Upper lobe of right lung (tissue), 1 donor: ENCODE measurements at regions not wholly inside any gene's neighbourhood (a gene's known extent, or its start where the extent isn't known, plus 50 kb on each side); places are given as distances from the start of the nearest gene placed in this dataset.

Experiments used
- ATAC-seq: fragments of 200-7000 bp; cut with Tn5 transposase; one replicate; pipeline ENCODE4 v1.9.1; 2020; ENCODE audit warnings: mild to moderate bottlenecking, moderate library complexity
- DNase-seq: peaks from one replicate; pipeline ENCODE4 v3.0.0-alpha.2; 2020
- H3K27ac ChIP-seq: fragments of 200-600 bp; one replicate; pipeline ENCODE4 v1.8.0; 2022
- H3K27me3 ChIP-seq: fragments of 200-600 bp; one replicate; pipeline ENCODE4 v1.8.0; 2022; ENCODE audit warnings: mild to moderate bottlenecking
- H3K36me3 ChIP-seq: fragments of 200-600 bp; one replicate; pipeline ENCODE4 v1.8.0; 2022
- H3K4me1 ChIP-seq: fragments of 200-600 bp; one replicate; pipeline ENCODE4 v1.8.0; 2022
- H3K4me3 ChIP-seq: fragments of 200-600 bp; one replicate; pipeline ENCODE4 v1.8.0; 2022; ENCODE audit warnings: mild to moderate bottlenecking
- H3K9me3 ChIP-seq: fragments of 200-600 bp; one replicate; pipeline ENCODE4 v1.8.0; 2022
- CTCF ChIP-seq: fragments of 200-600 bp; IDR thresholded peaks from one replicate; pipeline ENCODE4 v1.8.0; 2022; ENCODE audit warnings: antibody characterized with exemption
- intact Hi-C: fragments of 100-400 bp; cut with DNase I; formaldehyde crosslinking; loops from one replicate; pipeline ENCODE4 v1.11.0; 2022
- donor health status: DM: no; HTN: yes; CAD: no; lungs with severe emphysema.

GRCh38 chr5:4981608-4982007, 158.5 kb upstream of the ADAMTS16 start:
- no peak for ATAC-seq
- DNase-seq: no peak
- intact Hi-C loops: no loop called here
- Histone ChIP-seq H3K36me3 (no peaks in the 10 kb centered on the region), H3K4me1 (no peaks in the 10 kb centered on the region), H3K9me3 (no peaks in the 10 kb centered on the region), H3K27me3 (no peaks in the 10 kb centered on the region), H3K27ac (no peak overlapping the region), H3K4me3 (no peak overlapping the region)
- no peak for TF ChIP-seq CTCF

GRCh38 chr5:4983701-4984100, 156.4 kb upstream of the ADAMTS16 start:
- H3K36me3 ChIP-seq: no peaks in the 10 kb centered on the region
- H3K4me3 ChIP-seq: no peak overlapping the region
- intact Hi-C loops: no loop called here
- ATAC-seq (no peak), DNase-seq (no peak)
- H3K4me1 ChIP-seq: no peaks in the 10 kb centered on the region
- no peak overlapping the region for H3K27ac ChIP-seq
- no peaks in the 10 kb centered on the region for H3K27me3 ChIP-seq
- no peak for TF ChIP-seq CTCF
- no peaks in the 10 kb centered on the region for H3K9me3 ChIP-seq

DNA sequence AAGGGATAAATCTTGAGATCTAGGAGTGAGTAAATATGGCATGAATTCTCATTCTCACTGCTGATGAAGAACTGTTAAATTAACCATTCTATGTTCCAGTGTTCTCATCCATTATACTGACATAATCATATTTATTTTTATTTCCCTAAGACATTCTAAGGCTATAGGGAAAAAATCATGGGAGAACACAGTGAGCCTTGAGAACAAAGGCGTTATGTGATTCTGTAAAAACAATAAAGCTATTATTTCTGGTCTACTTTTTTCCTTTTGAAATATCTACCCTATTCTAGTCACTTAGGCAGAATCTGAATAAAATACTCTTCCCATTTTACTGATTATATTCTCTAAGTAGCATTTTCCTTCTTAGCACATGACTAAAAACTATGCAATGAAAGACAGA, 155.7 kb upstream of the ADAMTS16 start:
- TF ChIP-seq CTCF: no peak
- Histone ChIP-seq H3K27ac (no peak overlapping the region), H3K4me3 (no peak overlapping the region)

GRCh38 chr5:4987431-4987830, 152.7 kb upstream of the ADAMTS16 start:
- ATAC-seq: no peak
- Histone ChIP-seq H3K27ac (no peak overlapping the region), H3K4me3 (no peak overlapping the region), H3K9me3 (no peaks in the 10 kb centered on the region), H3K4me1 (no peaks in the 10 kb centered on the region), H3K27me3 (no peaks in the 10 kb centered on the region), H3K36me3 (no peaks in the 10 kb centered on the region)
- intact Hi-C loops: no loop called here
- no peak for DNase-seq
- no peak for TF ChIP-seq CTCF

More for the DNA sequence above, 155.7 kb upstream of the ADAMTS16 start:
- no peaks in the 10 kb centered on the region for H3K27me3 ChIP-seq
- H3K9me3 ChIP-seq: no peaks in the 10 kb centered on the region
- H3K36me3 ChIP-seq: no peaks in the 10 kb centered on the region
- no peak for ATAC-seq
- H3K4me1 ChIP-seq: no peaks in the 10 kb centered on the region
- intact Hi-C loops: no loop called here
- no peak for DNase-seq

GRCh38 chr5:4989118-4989517, 151.0 kb upstream of the ADAMTS16 start:
- H3K4me3 ChIP-seq: no peak overlapping the region
- no peaks in the 10 kb centered on the region for H3K27me3 ChIP-seq
- H3K27ac ChIP-seq: no peak overlapping the region
- H3K4me1 ChIP-seq: no peaks in the 10 kb centered on the region
- H3K36me3 ChIP-seq: no peaks in the 10 kb centered on the region
- intact Hi-C loops: no loop called here
- no peak for DNase-seq
- TF ChIP-seq CTCF: no peak
- no peaks in the 10 kb centered on the region for H3K9me3 ChIP-seq
- ATAC-seq: no peak

- intact Hi-C loops: no loop called here
- no peak overlapping the region for H3K4me3 ChIP-seq
- H3K27ac ChIP-seq: no peak overlapping the region
- no peak for ATAC-seq
- H3K9me3 ChIP-seq: no peaks in the 10 kb centered on the region
- H3K4me1 ChIP-seq: no peaks in the 10 kb centered on the region
- no peaks in the 10 kb centered on the region for H3K36me3 ChIP-seq
- no peak for DNase-seq
- no peak for TF ChIP-seq CTCF
- no peaks in the 10 kb centered on the region for H3K27me3 ChIP-seq
Observed at GRCh38 chr5:4990017-4990416, 150.1 kb upstream of the ADAMTS16 start.
